ENCODE measurements at regions not wholly inside any gene's neighbourhood (a gene's known extent, or its start where the extent isn't known, plus 50 kb on each side); places are given as distances from the start of the nearest gene placed in this dataset.
A peak's percentile ranks its signal among the peaks of the same experiment; 100 is the strongest.
"Not testable (repeated sequence)": the region's sequence is repeated elsewhere in the genome, so short reads cannot be mapped to it uniquely, and the experiment has no call there.

- no peak for DNase-seq
Observed at GRCh38 chr2:239818086-239818485, 207.1 kb downstream of the NDUFA10 start.

- DNase-seq, result not testable (repeated sequence)
Observed at GRCh38 chr2:239817468-239818031, 207.6 kb downstream of the NDUFA10 start.

GRCh38 chr2:239816576-239817467 lies 208.3 kb downstream of the NDUFA10 start:
- peak; percentile 6 for DNase-seq

- DNase-seq, result no peak
Observed at GRCh38 chr2:239815671-239816070, 209.5 kb downstream of the NDUFA10 start.

- DNase-seq, result no peak
Observed at GRCh38 chr2:239814861-239815601, 210.1 kb downstream of the NDUFA10 start.

- no peak for DNase-seq
Observed at GRCh38 chr2:239814116-239814860, 210.9 kb downstream of the NDUFA10 start.

- DNase-seq, result no peak
Observed at GRCh38 chr2:239813261-239814115, 211.7 kb downstream of the NDUFA10 start.

GRCh38 chr2:239811806-239812560 lies 213.2 kb downstream of the NDUFA10 start:
- DNase-seq, result no peak

GRCh38 chr2:239811111-239811781 lies 213.9 kb downstream of the NDUFA10 start:
- no peak for DNase-seq

- no peak for DNase-seq
Observed at GRCh38 chr2:239809391-239809790, 215.8 kb downstream of the NDUFA10 start.

- no peak for DNase-seq
Observed at GRCh38 chr2:239807568-239807967, 217.6 kb downstream of the NDUFA10 start.

GRCh38 chr2:239806758-239807434 lies 218.2 kb downstream of the NDUFA10 start:
- no peak for DNase-seq

GRCh38 chr2:239806276-239806675 lies 218.9 kb downstream of the NDUFA10 start:
- no peak for DNase-seq

GRCh38 chr2:239805414-239805813 lies 219.7 kb downstream of the NDUFA10 start:
- no peak for DNase-seq

- no peak for DNase-seq
Observed at GRCh38 chr2:239805043-239805329, 220.2 kb downstream of the NDUFA10 start.

- DNase-seq, result no peak
Observed at GRCh38 chr2:239804161-239805042, 220.7 kb downstream of the NDUFA10 start.

GRCh38 chr2:239803766-239804115 lies 221.4 kb downstream of the NDUFA10 start:
- no peak for DNase-seq

- DNase-seq, result no peak
Observed at GRCh38 chr2:239803102-239803765, 221.9 kb downstream of the NDUFA10 start.

Data from fibroblast of skin of back (primary cell).